Osteocyte (in vitro differentiated cells): ENCODE measurements at regions not wholly inside any gene's neighbourhood (a gene's known extent, or its start where the extent isn't known, plus 50 kb on each side); places are given as distances from the start of the nearest gene placed in this dataset.

ENCODE experiments used
- DNase-seq: peaks from one replicate; pipeline ENCODE4 v3.0.0; 2021; ENCODE audit warnings: mixed read lengths; ENCODE audit not compliant: unreplicated experiment; ENCODE audit errors: extremely low spot score
- H3K27ac Mint-ChIP-seq: one replicate; pipeline ENCODE4 v1.8.0; 2021; ENCODE audit warnings: mild to moderate bottlenecking, mixed read lengths; ENCODE audit not compliant: unreplicated experiment
- H3K27me3 Mint-ChIP-seq: one replicate; pipeline ENCODE4 v1.8.0; 2021; ENCODE audit warnings: mixed read lengths; ENCODE audit not compliant: unreplicated experiment
- H3K36me3 Mint-ChIP-seq: one replicate; pipeline ENCODE4 v1.8.0; 2021; ENCODE audit warnings: mixed read lengths; ENCODE audit not compliant: unreplicated experiment
- H3K4me1 Mint-ChIP-seq: one replicate; pipeline ENCODE4 v1.8.0; 2021; ENCODE audit warnings: mixed read lengths; ENCODE audit not compliant: unreplicated experiment
- H3K4me3 Mint-ChIP-seq: one replicate; pipeline ENCODE4 v1.8.0; 2021; ENCODE audit warnings: mild to moderate bottlenecking, moderate library complexity, mixed read lengths; ENCODE audit not compliant: unreplicated experiment
- H3K9me3 Mint-ChIP-seq: one replicate; pipeline ENCODE4 v1.8.0; 2021; ENCODE audit warnings: mixed read lengths; ENCODE audit not compliant: unreplicated experiment
- TF ChIP-seq, protein P1 (sequence below): fragments of 200-600 bp; sonication (generic); IDR thresholded peaks from 2 replicates; pipeline ENCODE4 v1.5.0; 2021; ENCODE audit warnings: antibody characterized with exemption, mild to moderate bottlenecking, moderate library complexity

DNA sequence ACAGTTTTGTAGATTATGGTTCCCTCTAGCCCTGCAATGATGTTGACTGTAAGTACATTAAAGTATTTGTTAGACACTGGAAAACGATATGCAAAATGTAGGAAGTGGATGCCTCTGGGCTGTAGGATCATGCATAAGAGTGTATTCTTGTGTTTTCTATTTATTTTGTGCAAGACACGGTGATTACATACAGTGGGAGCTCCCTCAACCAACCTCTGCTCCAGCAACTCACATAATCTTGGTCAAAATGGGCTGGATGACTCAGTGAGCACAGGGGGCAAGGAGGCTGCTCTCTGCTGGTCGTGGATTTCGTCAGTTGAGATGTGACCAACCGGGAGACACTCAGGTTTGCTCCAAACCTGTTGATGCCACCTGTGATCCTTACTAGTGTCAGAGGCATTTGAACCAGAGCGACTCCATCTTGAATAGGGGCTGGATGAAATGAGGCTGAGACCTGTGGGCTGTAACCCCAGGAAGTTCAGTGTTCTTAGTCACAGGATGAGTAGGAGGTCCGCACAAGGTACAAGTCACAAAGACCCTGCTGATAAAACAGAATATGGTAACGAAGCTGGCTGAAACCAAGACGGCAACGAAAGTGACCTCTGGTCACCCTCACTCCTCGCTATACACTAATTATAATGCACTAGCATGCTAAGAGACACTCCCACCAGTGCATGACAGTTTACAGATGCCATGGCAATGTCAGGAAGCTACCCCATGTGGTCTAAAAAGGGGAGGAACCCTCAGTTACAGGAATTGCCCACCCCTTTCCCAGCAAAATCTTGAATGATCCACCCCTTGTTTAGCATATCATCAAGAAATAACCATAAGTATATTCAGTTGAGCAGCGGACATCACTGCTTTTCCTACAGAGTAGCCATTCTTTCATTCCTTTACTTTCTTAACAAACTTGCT, 56.4 kb upstream of the FAM20C start:
- H3K4me1 Mint-ChIP-seq = no peaks in the 10 kb centered on the region
- H3K27ac Mint-ChIP-seq = no peak overlapping the region
- TF ChIP-seq, protein P1, sequence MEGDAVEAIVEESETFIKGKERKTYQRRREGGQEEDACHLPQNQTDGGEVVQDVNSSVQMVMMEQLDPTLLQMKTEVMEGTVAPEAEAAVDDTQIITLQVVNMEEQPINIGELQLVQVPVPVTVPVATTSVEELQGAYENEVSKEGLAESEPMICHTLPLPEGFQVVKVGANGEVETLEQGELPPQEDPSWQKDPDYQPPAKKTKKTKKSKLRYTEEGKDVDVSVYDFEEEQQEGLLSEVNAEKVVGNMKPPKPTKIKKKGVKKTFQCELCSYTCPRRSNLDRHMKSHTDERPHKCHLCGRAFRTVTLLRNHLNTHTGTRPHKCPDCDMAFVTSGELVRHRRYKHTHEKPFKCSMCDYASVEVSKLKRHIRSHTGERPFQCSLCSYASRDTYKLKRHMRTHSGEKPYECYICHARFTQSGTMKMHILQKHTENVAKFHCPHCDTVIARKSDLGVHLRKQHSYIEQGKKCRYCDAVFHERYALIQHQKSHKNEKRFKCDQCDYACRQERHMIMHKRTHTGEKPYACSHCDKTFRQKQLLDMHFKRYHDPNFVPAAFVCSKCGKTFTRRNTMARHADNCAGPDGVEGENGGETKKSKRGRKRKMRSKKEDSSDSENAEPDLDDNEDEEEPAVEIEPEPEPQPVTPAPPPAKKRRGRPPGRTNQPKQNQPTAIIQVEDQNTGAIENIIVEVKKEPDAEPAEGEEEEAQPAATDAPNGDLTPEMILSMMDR = no peak
- DNase-seq = peak; percentile 49
- no peaks in the 10 kb centered on the region for H3K9me3 Mint-ChIP-seq
- H3K4me3 Mint-ChIP-seq = no peak overlapping the region
- H3K36me3 Mint-ChIP-seq = no peaks in the 10 kb centered on the region
- H3K27me3 Mint-ChIP-seq = peaks cover 2% of the 10 kb centered on the region

DNA sequence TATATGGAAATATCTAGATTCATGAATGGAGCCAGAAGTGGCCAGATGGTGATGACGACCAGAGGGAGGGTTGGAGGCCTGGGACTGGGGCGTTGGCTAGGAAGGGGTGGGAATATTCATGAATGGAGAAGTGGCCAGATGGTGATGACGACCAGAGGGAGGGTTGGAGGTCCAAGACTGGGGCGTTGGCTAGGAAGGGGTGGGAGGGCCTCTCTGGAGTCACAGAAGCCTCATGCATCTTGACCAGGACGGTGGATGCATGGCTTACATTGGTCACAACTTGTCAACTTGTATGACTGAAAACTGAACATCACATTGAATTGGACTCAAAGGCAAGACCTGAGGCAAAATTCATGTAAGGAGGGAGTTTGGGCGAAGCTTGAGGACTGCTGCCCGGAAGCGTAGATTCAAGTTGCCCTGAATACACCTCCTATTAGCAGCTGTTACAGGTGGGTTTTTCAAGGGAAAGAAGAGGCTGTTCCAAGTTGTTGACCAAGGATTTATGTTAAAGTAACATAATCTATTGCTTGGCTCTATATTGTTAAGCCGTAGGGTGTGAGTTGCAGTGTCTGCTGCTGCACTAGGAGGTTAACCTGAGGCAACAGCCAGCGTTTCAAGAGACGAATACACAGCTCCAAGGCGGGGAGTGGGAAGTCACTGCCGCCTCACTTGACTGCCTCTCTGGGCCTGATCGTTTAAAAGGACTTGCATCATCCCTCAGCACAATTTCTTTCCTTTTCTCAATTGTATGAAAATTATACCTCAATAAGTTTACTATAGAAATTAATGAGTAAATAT, 55.1 kb upstream of the FAM20C start:
- TF ChIP-seq, protein P1 = no peak
- no peaks in the 10 kb centered on the region for H3K4me1 Mint-ChIP-seq
- no peak for DNase-seq
- H3K27me3 Mint-ChIP-seq = peaks cover 2% of the 10 kb centered on the region
- H3K27ac Mint-ChIP-seq = no peak overlapping the region
- H3K36me3 Mint-ChIP-seq = no peaks in the 10 kb centered on the region
- no peaks in the 10 kb centered on the region for H3K9me3 Mint-ChIP-seq
- no peak overlapping the region for H3K4me3 Mint-ChIP-seq

DNA sequence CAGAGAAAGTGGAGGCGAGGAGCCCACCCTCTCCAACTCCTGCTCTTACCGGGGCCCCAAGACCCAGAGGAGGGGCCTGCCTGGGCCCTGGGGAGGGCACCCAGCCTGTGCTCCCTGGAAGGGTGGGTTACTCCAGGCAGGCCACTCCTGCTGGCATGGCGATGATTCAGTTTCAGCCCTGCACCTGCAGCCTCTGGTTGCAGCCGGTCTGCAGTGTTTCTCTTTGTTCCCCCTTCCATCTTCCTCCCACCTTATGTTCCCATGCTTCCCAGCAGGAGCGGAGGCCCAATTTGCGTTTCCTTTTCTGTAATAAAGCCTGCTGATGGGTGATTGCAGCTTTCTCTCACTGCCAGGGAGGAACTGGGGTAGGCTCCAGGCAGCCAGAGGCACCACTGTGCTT, 53.2 kb upstream of the FAM20C start:
- no peak overlapping the region for H3K27ac Mint-ChIP-seq
- TF ChIP-seq, protein P1 = no peak
- no peaks in the 10 kb centered on the region for H3K27me3 Mint-ChIP-seq
- no peak overlapping the region for H3K4me3 Mint-ChIP-seq
- no peaks in the 10 kb centered on the region for H3K9me3 Mint-ChIP-seq
- H3K36me3 Mint-ChIP-seq = no peaks in the 10 kb centered on the region
- H3K4me1 Mint-ChIP-seq = no peaks in the 10 kb centered on the region
- no peak for DNase-seq

DNA sequence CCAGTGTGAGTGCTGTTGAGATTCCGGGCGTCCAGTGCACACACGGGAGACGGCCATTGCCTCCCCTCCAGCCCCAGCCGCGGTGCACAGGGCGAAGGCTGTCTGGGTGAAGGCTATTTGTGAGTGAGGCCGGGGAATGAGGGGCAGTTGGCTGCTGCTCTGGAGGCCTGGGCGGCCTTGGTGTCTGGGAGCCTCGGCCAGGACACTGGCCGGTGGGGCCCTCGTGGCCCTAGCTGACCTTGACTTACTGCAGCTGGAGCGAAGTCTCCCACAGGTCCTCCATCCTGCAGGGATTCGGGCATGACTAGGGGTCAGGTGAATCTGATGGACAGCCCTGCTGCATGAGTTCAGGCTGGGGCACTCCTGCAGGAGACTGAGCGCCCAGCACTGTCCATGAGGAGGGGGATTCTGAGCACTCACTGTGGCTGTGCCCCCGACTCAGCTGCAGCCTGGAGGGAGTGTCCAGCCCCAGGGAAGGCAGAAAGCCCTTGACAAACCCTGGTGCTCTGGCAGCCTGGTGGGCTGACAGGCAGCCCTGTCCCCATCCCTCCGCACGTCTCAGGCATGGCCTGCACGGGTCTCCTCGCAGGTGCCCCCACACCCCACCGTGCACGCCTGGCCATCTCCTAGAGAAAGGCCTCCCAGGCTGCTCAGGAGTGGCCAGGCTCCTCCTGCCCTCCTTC, 52.7 kb upstream of the FAM20C start:
- Mint-ChIP-seq H3K27ac (no peak overlapping the region), H3K4me3 (no peak overlapping the region), H3K9me3 (no peaks in the 10 kb centered on the region), H3K4me1 (no peaks in the 10 kb centered on the region), H3K27me3 (no peaks in the 10 kb centered on the region), H3K36me3 (no peaks in the 10 kb centered on the region)
- DNase-seq = no peak
- TF ChIP-seq, protein P1 = no peak
